Upper lobe of left lung (tissue), 4 donors: ENCODE measurements at regions not wholly inside any gene's neighbourhood (a gene's known extent, or its start where the extent isn't known, plus 50 kb on each side); places are given as distances from the start of the nearest gene placed in this dataset.

Experiments used
- POLR2A ChIP-seq, 4 donors: fragments of 450-650 bp; IDR thresholded peaks; one replicate each; pipeline ENCODE4 v1.5.1; 2016 to 2017; ENCODE audit warnings: antibody characterized with exemption in 4 of 4, mild to moderate bottlenecking in 2 of 4
- POLR2AphosphoS5 ChIP-seq, 2 donors: sonication (generic); formaldehyde crosslinking; IDR thresholded peaks; one replicate each; pipeline ENCODE4 v1.5.1; 2017; ENCODE audit warnings: antibody characterized with exemption in 2 of 2

DNA sequence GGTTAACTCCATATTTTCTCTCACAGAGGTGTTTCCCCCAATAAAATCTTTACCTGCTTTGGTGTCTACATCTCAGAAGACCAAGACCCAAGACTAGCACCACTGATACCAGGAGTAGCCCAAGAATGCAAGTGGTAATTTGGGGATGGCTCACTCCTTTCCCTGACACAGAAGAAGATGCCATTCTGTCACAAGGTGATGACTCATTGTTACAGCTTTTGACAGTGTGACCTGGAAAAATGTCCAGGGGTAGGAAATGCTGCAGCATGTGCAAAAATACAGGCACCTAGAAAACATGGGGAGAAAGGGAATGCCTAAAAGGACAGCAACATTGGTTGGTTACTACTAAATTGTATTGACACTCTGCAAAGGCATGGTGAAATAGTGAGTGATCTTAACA, 254.0 kb upstream of the GJE1 start:
- TF ChIP-seq POLR2A (IDR thresholded peaks at IDR 0.05) (no peak), POLR2AphosphoS5 (IDR thresholded peaks at IDR 0.05) (no peak)
